CD4-positive, alpha-beta T cell treated with Interleukin-6 at 100 ng/mL for 8 hours (primary cell): ENCODE measurements at regions not wholly inside any gene's neighbourhood (a gene's known extent, or its start where the extent isn't known, plus 50 kb on each side); places are given as distances from the start of the nearest gene placed in this dataset.
"Not testable (repeated sequence)": the region's sequence is repeated elsewhere in the genome, so short reads cannot be mapped to it uniquely, and the experiment has no call there.

Experiments
- DNase-seq: peaks from one replicate; pipeline ENCODE4 v3.0.0-alpha.2; 2020; ENCODE audit warnings: mixed read lengths, low spot score

- DNase-seq: no peak
Measured at GRCh38 chr10:131363416-131363815, 51.9 kb upstream of the TCERG1L start.

GRCh38 chr10:131371571-131371970 lies 60.0 kb upstream of the TCERG1L start:
- no peak for DNase-seq

GRCh38 chr10:131381576-131381975 lies 70.1 kb upstream of the TCERG1L start:
- no peak for DNase-seq

- DNase-seq: not testable (repeated sequence)
Measured at GRCh38 chr10:131385161-131385872, 73.8 kb upstream of the TCERG1L start.

GRCh38 chr10:131387018-131387529 lies 75.6 kb upstream of the TCERG1L start:
- no peak for DNase-seq

GRCh38 chr10:131391936-131392335 lies 80.4 kb upstream of the TCERG1L start:
- DNase-seq: no peak

- no peak for DNase-seq
Measured at GRCh38 chr10:131396121-131397050, 84.9 kb upstream of the TCERG1L start.

- DNase-seq: no peak
Measured at GRCh38 chr10:131398166-131398565, 86.6 kb upstream of the TCERG1L start.

GRCh38 chr10:131399981-131400380 lies 88.5 kb upstream of the TCERG1L start:
- DNase-seq: no peak

GRCh38 chr10:131400513-131400912 lies 89.0 kb upstream of the TCERG1L start:
- no peak for DNase-seq

GRCh38 chr10:131402771-131403650 lies 91.5 kb upstream of the TCERG1L start:
- no peak for DNase-seq

GRCh38 chr10:131403936-131404335 lies 92.4 kb upstream of the TCERG1L start:
- no peak for DNase-seq

GRCh38 chr10:131404886-131405285 lies 93.4 kb upstream of the TCERG1L start:
- no peak for DNase-seq

GRCh38 chr10:131406676-131407392 lies 95.3 kb upstream of the TCERG1L start:
- no peak for DNase-seq

GRCh38 chr10:131418681-131419080 lies 107.2 kb upstream of the TCERG1L start:
- DNase-seq: no peak

- DNase-seq: no peak
Measured at GRCh38 chr10:131419797-131420196, 108.3 kb upstream of the TCERG1L start.

- no peak for DNase-seq
Measured at GRCh38 chr10:131420867-131421266, 109.3 kb upstream of the TCERG1L start.

GRCh38 chr10:131421381-131421780 lies 109.9 kb upstream of the TCERG1L start:
- no peak for DNase-seq

GRCh38 chr10:131422731-131423130 lies 111.2 kb upstream of the TCERG1L start:
- no peak for DNase-seq

GRCh38 chr10:131424053-131424452 lies 112.5 kb upstream of the TCERG1L start:
- DNase-seq: no peak

GRCh38 chr10:131424836-131425491 lies 113.4 kb upstream of the TCERG1L start:
- DNase-seq: no peak
